K562 (cell line): ENCODE measurements at regions not wholly inside any gene's neighbourhood (a gene's known extent, or its start where the extent isn't known, plus 50 kb on each side); places are given as distances from the start of the nearest gene placed in this dataset.

ENCODE experiments used
- ATAC-seq: fragments of 200-7000 bp; cut with Tn5 transposase; 3 replicates; pipeline ENCODE4 v1.9.1; 2020; ENCODE audit warnings: moderate library complexity
- BruUV-seq: library from RNA; stranded (reverse); fragments of 400-500 nt; replicated peaks from 2 replicates; lab custom pipeline; 2021; lab: Mats Ljungman, UMichigan
- CTCF ChIA-PET: fragments of 300-600 bp; formaldehyde crosslinking; extraction: SDS; loops from one replicate; lab custom pipeline; 2021; ENCODE audit warnings: low intra/inter-chr PET ratio; lab: Yijun Ruan, JAX
- POLR2A ChIA-PET: fragments of 300-600, 350-650 bp; sonication (Branson Sonifier 250); formaldehyde crosslinking; extraction: SDS; loops from one replicate; lab custom pipeline; 2021; ENCODE audit warnings: antibody characterized with exemption, inconsistent platforms; lab: Yijun Ruan, JAX
- DNase-seq, 4 experiments: peaks; one replicate each; pipeline versions ENCODE4 v3.0.0 to v3.0.0-alpha.2; 2011 to 2018; ENCODE audit warnings: low spot score in 3 of 4, mixed read lengths in 3 of 4; ENCODE audit errors: extremely low read depth in 1 of 4
- FAIRE-seq: peaks from 2 replicates; lab custom pipeline; 2011; peaks lifted over from hg19 to GRCh38; lab: Jason Lieb, UNC
- H2AFZ ChIP-seq: 2 replicates; pipeline ENCODE4 v1.6.0; 2011; ENCODE audit warnings: low read depth, low read length, control low read depth, inconsistent platforms
- H3K27ac ChIP-seq: fragments of 200-600 bp; 3 replicates; pipeline ENCODE4 v1.8.0; 2011; ENCODE audit warnings: low read depth, mild to moderate bottlenecking, control low read depth, inconsistent platforms, low read length, moderate library complexity, mixed read lengths; ENCODE audit errors: extremely low read depth
- H3K27me3 ChIP-seq, 2 experiments: fragments of 300-600 bp in 1 of 2; 2 replicates in 1 of 2; 3 replicates in 1 of 2; pipeline versions ENCODE4 v1.6.0 to v1.8.0; 2011; ENCODE audit warnings: inconsistent platforms in 2 of 2, low read length in 2 of 2, mild to moderate bottlenecking in 1 of 2, mixed read lengths in 1 of 2, moderate library complexity in 1 of 2; ENCODE audit not compliant: control insufficient read depth in 2 of 2, insufficient read depth in 2 of 2
- H3K36me3 ChIP-seq: fragments of 300-600 bp; 3 replicates; pipeline ENCODE4 v1.8.0; 2011; ENCODE audit warnings: mild to moderate bottlenecking, low read length, inconsistent platforms; ENCODE audit not compliant: control insufficient read depth, insufficient read depth
- H3K4me1 ChIP-seq, 2 experiments: fragments of 200-600 bp in 1 of 2; replicated peaks in 1 of 2; 2 replicates in 1 of 2; 3 replicates in 1 of 2; pipeline versions ENCODE4 v1.5.1 to v1.8.0; 2011; ENCODE audit warnings: inconsistent platforms in 2 of 2, low read length in 2 of 2, mild to moderate bottlenecking in 1 of 2, mixed read lengths in 1 of 2, moderate library complexity in 1 of 2; ENCODE audit not compliant: control insufficient read depth in 2 of 2, insufficient read depth in 2 of 2
- H3K4me2 ChIP-seq: 2 replicates; pipeline ENCODE4 v1.6.1; 2011; ENCODE audit warnings: low read length, control low read depth, inconsistent platforms, mixed read lengths; ENCODE audit not compliant: insufficient read depth
- H3K4me3 ChIP-seq: fragments of 200-600 bp; sonication (generic), shearing (Covaris generic); 2 replicates; pipeline ENCODE4 v1.5.1; 2016; ENCODE audit warnings: control low read depth, inconsistent platforms
- H3K79me2 ChIP-seq: fragments of 200-600 bp; 3 replicates; pipeline ENCODE4 v1.8.0; 2011; ENCODE audit warnings: low read length, inconsistent platforms; ENCODE audit not compliant: control insufficient read depth, insufficient read depth
- H3K9ac ChIP-seq, 2 experiments: 2 replicates each; pipeline versions ENCODE4 v1.6.0 to v1.6.1; 2011; ENCODE audit warnings: low read depth in 2 of 2, low read length in 2 of 2, control low read depth in 1 of 2, inconsistent platforms in 1 of 2, mild to moderate bottlenecking in 1 of 2, mixed read lengths in 1 of 2; ENCODE audit not compliant: insufficient read depth in 1 of 2
- H3K9me1 ChIP-seq: one replicate; pipeline ENCODE4 v1.6.0; 2011; ENCODE audit warnings: inconsistent platforms, mild to moderate bottlenecking, low read length, moderate library complexity; ENCODE audit not compliant: control insufficient read depth, insufficient read depth
- H3K9me3 ChIP-seq: replicated peaks from 2 replicates; pipeline ENCODE4 v1.5.1; 2011; ENCODE audit warnings: low read depth, low read length, inconsistent platforms; ENCODE audit not compliant: control insufficient read depth, insufficient read depth
- H4K20me1 ChIP-seq: replicated peaks from 2 replicates; pipeline ENCODE4 v1.6.1; 2011; ENCODE audit warnings: low read length, inconsistent platforms, mixed read lengths; ENCODE audit not compliant: control insufficient read depth, insufficient read depth
- CXXC5 ChIP-seq: fragments of 250-450 bp; sonication (Bioruptor Pico); IDR thresholded peaks from 2 replicates; pipeline ENCODE4 v1.8.0; 2022; ENCODE audit warnings: inconsistent platforms, mild to moderate bottlenecking, moderate library complexity
- DPF2 ChIP-seq: fragments of 450-650 bp; IDR thresholded peaks from 2 replicates; pipeline ENCODE4 v1.6.1; 2016
- E2F4 ChIP-seq: sonication (generic); formaldehyde crosslinking; IDR thresholded peaks from 2 replicates; pipeline ENCODE4 v1.8.0; 2022; ENCODE audit warnings: mild to moderate bottlenecking, low read depth, missing genetic modification reagents
- KLF13 ChIP-seq: fragments of 450-650 bp; IDR thresholded peaks from 2 replicates; pipeline ENCODE4 v1.6.1; 2016; ENCODE audit warnings: missing genetic modification characterization, low read depth, mild to moderate bottlenecking, missing compliant biosample characterization, moderate library complexity, borderline replicate concordance
- MYBL2 ChIP-seq, 2 experiments: fragments of 450-650 bp in 1 of 2; sonication (generic) in 1 of 2; formaldehyde crosslinking in 1 of 2; IDR thresholded peaks; 2 replicates each; pipeline versions ENCODE4 v1.6.1 to v1.8.1; 2017 to 2022; ENCODE audit warnings: borderline replicate concordance in 1 of 2, inconsistent platforms in 1 of 2, low read depth in 1 of 2, mild to moderate bottlenecking in 1 of 2, missing genetic modification reagents in 1 of 2, moderate library complexity in 1 of 2
- POLR2H ChIP-seq: IDR thresholded peaks from 2 replicates; pipeline ENCODE4 v1.6.1; 2016; ENCODE audit warnings: missing genetic modification characterization, low read depth, mild to moderate bottlenecking, control low read depth, missing compliant biosample characterization, moderate library complexity
- ZBTB40 ChIP-seq, 2 experiments: fragments of 450-650 bp in 1 of 2; sonication (generic) in 1 of 2; formaldehyde crosslinking in 1 of 2; IDR thresholded peaks; 2 replicates each; pipeline versions ENCODE4 v1.7.1 to v1.9.0; 2016 to 2022; ENCODE audit warnings: inconsistent platforms in 1 of 2, mild to moderate bottlenecking in 1 of 2, missing genetic modification reagents in 1 of 2
- ZNF224 ChIP-seq: sonication (generic); formaldehyde crosslinking; IDR thresholded peaks from 2 replicates; pipeline ENCODE4 v1.8.0; 2022; ENCODE audit warnings: mild to moderate bottlenecking, missing genetic modification reagents
- ZNF586 ChIP-seq: fragments of 450-650 bp; formaldehyde crosslinking; conservative IDR thresholded peaks from 2 replicates; pipeline ENCODE4 v1.4.0; 2020; ENCODE audit warnings: mild to moderate bottlenecking, moderate library complexity
- ZSCAN32 ChIP-seq: fragments of 450-650 bp; formaldehyde crosslinking; IDR thresholded peaks from 2 replicates; pipeline ENCODE4 v1.4.0; 2020; ENCODE audit warnings: mild to moderate bottlenecking, moderate library complexity
- WGBS: fragments of 100-300 bp; shearing (Covaris generic); methylation state at CpG from one replicate; pipeline ENCODE4 v1.1.6; 2016; ENCODE audit warnings: low coverage, mixed read lengths; ENCODE audit not compliant: insufficient coverage; ENCODE audit errors: missing lambda C conversion rate; 5-methylcytosine and 5-hydroxymethylcytosine counted together
- in situ Hi-C: fragments of 300-500 bp; cut with MboI; formaldehyde crosslinking; loops from 4 replicates; pipeline ENCODE4 v1.15.0; 2018; ENCODE audit warnings: inconsistent platforms, mixed read lengths
- intact Hi-C: fragments of 100-400 bp; cut with micrococcal nuclease; formaldehyde crosslinking; loops from 2 replicates; pipeline ENCODE4 v1.14.2; 2022

GRCh38 chr1:93025572-93025971 lies 53.5 kb upstream of the MTF2 start:
- Histone ChIP-seq H3K9ac (no peak overlapping the region), H3K4me1 (peaks cover 3 to 16% of the 10 kb centered on the region in 2 experiments; a peak in 4 of 5 replicates), H4K20me1 (no peaks in the 10 kb centered on the region), H3K27ac (no peak overlapping the region; the same call in 2 of the 3 replicates), H3K4me3 (no peak overlapping the region), H2AFZ (peak overlapping the region; percentile 52; the same call in 1 of the 2 replicates), H3K79me2 (no peaks in the 10 kb centered on the region), H3K9me3 (no peaks in the 10 kb centered on the region), H3K4me2 (peak overlapping the region; percentile 39; the same call in 1 of the 2 replicates), H3K9me1 (no peaks in the 10 kb centered on the region), H3K36me3 (no peaks in the 10 kb centered on the region), H3K27me3 (no peaks in the 10 kb centered on the region)
- POLR2A ChIA-PET, result interaction anchor here (0.6 to 1.8 kb wide), 6 partner anchors 12 to 1134 kb away, joined by 3 to 6 read pairs (median 3); partner anchors contain the start of genes MTF2 and RPL5
- no TSS peak for BruUV-seq
- ATAC-seq, result peak; percentile 90
- FAIRE-seq, result peak; percentile 57
- intact Hi-C loops (no loop called here), in situ Hi-C loops (loop anchor here (5.0 kb wide), 1 partner anchor 37 kb away; no protein-coding TSS in a partner anchor)
- WGBS, result 0% methylated on average over 3 of the region's 3 CpGs
- DNase-seq, result peak in 2 of 4 experiments; percentile 54 to 60
- CTCF ChIA-PET, result no interaction called here
- TF ChIP-seq ZSCAN32 (CRISPR knock-in tag) (no peak), ZBTB40 (IDR thresholded peaks at IDR 0.05) (peak; percentile 81), ZBTB40 (CRISPR knock-in tag; IDR thresholded peaks at IDR 0.05) (no peak), KLF13 (tag) (no peak), CXXC5 (CRISPR knock-in tag) (peak; percentile 34), DPF2 (peak; percentile 88), E2F4 (CRISPR knock-in tag) (no peak), POLR2H (tag) (no peak), ZNF586 (no peak), MYBL2 (IDR thresholded peaks at IDR 0.05; ENCODE audit: low read depth) (no peak), MYBL2 (CRISPR knock-in tag; IDR thresholded peaks at IDR 0.05; ENCODE audit: borderline replicate concordance) (no peak), ZNF224 (no peak)
